GM12891 (cell line): ENCODE measurements at regions not wholly inside any gene's neighbourhood (a gene's known extent, or its start where the extent isn't known, plus 50 kb on each side); places are given as distances from the start of the nearest gene placed in this dataset.

Source experiments
- POLR2A ChIP-seq: IDR thresholded peaks from 2 replicates; pipeline ENCODE4 v1.6.1; 2011; ENCODE audit warnings: low read depth, low read length, control low read depth
- POLR2AphosphoS5 ChIP-seq: IDR thresholded peaks from 2 replicates; pipeline ENCODE4 v1.6.1; 2011; ENCODE audit warnings: low read depth, low read length, control low read depth
- POU2F2 ChIP-seq: IDR thresholded peaks from 2 replicates; pipeline ENCODE4 v1.6.1; 2011; ENCODE audit warnings: low read depth, mild to moderate bottlenecking, control low read depth, low read length, moderate library complexity
- SPI1 ChIP-seq: IDR thresholded peaks from 2 replicates; pipeline ENCODE4 v1.6.1; 2011; ENCODE audit warnings: low read depth, low read length, control low read depth
- TAF1 ChIP-seq: IDR thresholded peaks from 2 replicates; pipeline ENCODE4 v1.6.1; 2011; ENCODE audit warnings: low read depth, low read length, control low read depth

DNA sequence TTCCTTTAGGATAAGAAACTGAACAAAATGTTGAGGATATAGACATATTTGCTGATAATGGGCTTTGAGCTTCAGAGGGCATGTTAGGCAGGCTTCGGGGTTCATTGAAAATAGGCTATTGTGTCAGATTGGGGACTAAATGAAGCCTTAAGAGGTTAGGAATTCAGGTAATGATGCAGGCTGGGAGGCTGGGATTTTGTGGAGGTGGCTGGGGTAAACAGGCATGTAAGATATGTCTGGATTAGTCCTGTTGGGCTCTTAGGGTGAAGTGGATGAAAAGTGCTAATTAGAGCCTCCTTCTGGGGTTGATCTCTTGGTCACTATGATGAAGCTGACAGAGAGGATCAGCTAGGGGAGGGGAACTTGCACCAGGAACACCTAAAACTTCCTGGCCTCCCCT lies 80.2 kb upstream of the ESX1 start:
- TF ChIP-seq POLR2A (no peak), POLR2AphosphoS5 (no peak), TAF1 (no peak), SPI1 (no peak), POU2F2 (no peak)
